ENCODE measurements at regions not wholly inside any gene's neighbourhood (a gene's known extent, or its start where the extent isn't known, plus 50 kb on each side); places are given as distances from the start of the nearest gene placed in this dataset.

GRCh38 chr10:78552261-78552811 lies 516.4 kb upstream of the ZMIZ1 start:
- DNase-seq, result peak; percentile 70

- no peak for DNase-seq
Measured at GRCh38 chr10:78553792-78554191, 515.0 kb upstream of the ZMIZ1 start.

- DNase-seq, result no peak
Measured at GRCh38 chr10:78555128-78555527, 513.6 kb upstream of the ZMIZ1 start.

GRCh38 chr10:78556705-78557432 lies 511.9 kb upstream of the ZMIZ1 start:
- no peak for DNase-seq

- DNase-seq, result no peak
Measured at GRCh38 chr10:78557433-78557925, 511.3 kb upstream of the ZMIZ1 start.

- DNase-seq, result no peak
Measured at GRCh38 chr10:78559661-78560340, 509.0 kb upstream of the ZMIZ1 start.

GRCh38 chr10:78560341-78560688 lies 508.5 kb upstream of the ZMIZ1 start:
- no peak for DNase-seq

- DNase-seq, result no peak
Measured at GRCh38 chr10:78563314-78563713, 505.5 kb upstream of the ZMIZ1 start.

GRCh38 chr10:78565841-78566240 lies 502.9 kb upstream of the ZMIZ1 start:
- no peak for DNase-seq

GRCh38 chr10:78566284-78567111 lies 502.3 kb upstream of the ZMIZ1 start:
- DNase-seq, result no peak

- no peak for DNase-seq
Measured at GRCh38 chr10:78567680-78568455, 500.9 kb upstream of the ZMIZ1 start.

GRCh38 chr10:78568620-78569019 lies 500.1 kb upstream of the ZMIZ1 start:
- DNase-seq, result no peak

- DNase-seq, result no peak
Measured at GRCh38 chr10:78570633-78571235, 498.0 kb upstream of the ZMIZ1 start.

GRCh38 chr10:78571286-78571685 lies 497.5 kb upstream of the ZMIZ1 start:
- no peak for DNase-seq

GRCh38 chr10:78571891-78572290 lies 496.9 kb upstream of the ZMIZ1 start:
- DNase-seq, result no peak

- DNase-seq, result no peak
Measured at GRCh38 chr10:78572565-78572964, 496.2 kb upstream of the ZMIZ1 start.

- no peak for DNase-seq
Measured at GRCh38 chr10:78574547-78574946, 494.2 kb upstream of the ZMIZ1 start.

- no peak for DNase-seq
Measured at GRCh38 chr10:78575400-78575799, 493.4 kb upstream of the ZMIZ1 start.

- DNase-seq, result no peak
Measured at GRCh38 chr10:78576276-78576675, 492.5 kb upstream of the ZMIZ1 start.

GRCh38 chr10:78577712-78578111 lies 491.1 kb upstream of the ZMIZ1 start:
- no peak for DNase-seq

- DNase-seq, result no peak
Measured at GRCh38 chr10:78578929-78579328, 489.8 kb upstream of the ZMIZ1 start.

- peak; percentile 96 for DNase-seq
Measured at GRCh38 chr10:78579576-78579975, 489.2 kb upstream of the ZMIZ1 start.
